SK-N-MC (cell line): ENCODE measurements at regions not wholly inside any gene's neighbourhood (a gene's known extent, or its start where the extent isn't known, plus 50 kb on each side); places are given as distances from the start of the nearest gene placed in this dataset.

ENCODE experiments used
- EZH2 ChIP-seq: fragments of 200-600 bp; sonication (generic); IDR thresholded peaks from one replicate; pipeline ENCODE4 v1.6.1; 2017; ENCODE audit warnings: antibody characterized with exemption
- FOXP2 ChIP-seq: optimal IDR thresholded peaks from 2 replicates; pipeline ENCODE3; 2011; ENCODE audit warnings: mild to moderate bottlenecking, moderate library complexity; ENCODE audit not compliant: insufficient read depth; ENCODE audit errors: extremely low read length, control extremely low read depth

- TF ChIP-seq EZH2 (no peak), FOXP2 (no peak)
These were observed 2384.8 kb upstream of the ACO1 start for GRCh38 chr9:29999645-30000044.
